ENCODE measurements at regions not wholly inside any gene's neighbourhood (a gene's known extent, or its start where the extent isn't known, plus 50 kb on each side); places are given as distances from the start of the nearest gene placed in this dataset.
"Not testable (repeated sequence)": the region's sequence is repeated elsewhere in the genome, so short reads cannot be mapped to it uniquely, and the experiment has no call there.

DNA sequence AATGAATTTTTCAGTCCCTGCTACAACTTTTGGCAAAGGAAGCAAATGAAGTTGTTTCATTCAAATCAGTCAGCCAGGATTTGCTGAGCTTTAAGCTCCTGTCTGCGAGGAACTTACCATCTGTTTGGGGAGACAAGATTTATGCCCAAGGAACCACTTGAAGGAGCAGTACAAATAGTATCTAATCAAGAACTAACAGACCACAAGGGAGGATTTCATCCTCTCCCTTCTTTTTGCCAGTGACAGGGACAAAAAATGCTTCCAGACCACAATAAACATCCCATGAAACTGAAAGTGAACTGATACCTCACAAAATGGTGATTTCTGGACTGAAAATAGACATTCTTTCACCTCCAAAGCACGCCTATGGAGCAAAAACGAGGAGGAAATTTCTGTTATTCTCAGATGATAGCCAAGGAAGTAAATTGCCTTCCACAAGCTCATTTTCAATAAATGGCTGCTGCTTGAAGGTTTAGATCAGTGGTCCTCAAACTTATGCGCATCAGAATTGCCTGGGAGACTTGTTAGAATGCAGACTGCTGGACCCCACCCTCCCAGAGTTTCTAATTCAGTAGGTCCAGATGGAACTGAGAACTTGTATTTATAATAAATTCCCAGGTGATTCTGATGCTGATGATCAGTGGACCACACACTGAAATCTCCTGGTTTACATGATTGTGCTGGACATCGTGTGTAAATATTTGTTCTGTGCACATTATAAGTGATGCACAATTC lies 202.4 kb upstream of the GADL1 start:
- no peak for DNase-seq (ENCODE audit: low read depth, low spot score)

DNA sequence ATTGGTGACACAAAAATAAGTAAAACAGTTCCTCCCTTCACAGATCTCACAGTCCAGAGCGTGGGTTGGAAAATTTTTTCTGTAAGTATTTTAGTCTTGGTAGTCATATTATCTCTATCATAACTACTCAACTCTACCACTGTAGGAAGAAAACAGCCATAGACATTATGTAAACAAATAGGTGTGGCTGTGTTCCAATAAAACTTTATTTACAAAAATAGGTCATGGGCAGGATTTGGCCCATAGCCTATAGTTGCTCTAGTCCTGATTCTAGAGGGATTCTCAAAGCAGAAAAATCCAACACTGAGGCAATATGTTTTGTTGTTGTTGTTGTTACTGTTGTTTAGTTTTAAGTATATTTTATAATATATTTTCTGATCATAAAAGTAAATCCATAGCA lies 206.1 kb upstream of the GADL1 start:
- DNase-seq (ENCODE audit: low read depth, low spot score), result no peak

DNA sequence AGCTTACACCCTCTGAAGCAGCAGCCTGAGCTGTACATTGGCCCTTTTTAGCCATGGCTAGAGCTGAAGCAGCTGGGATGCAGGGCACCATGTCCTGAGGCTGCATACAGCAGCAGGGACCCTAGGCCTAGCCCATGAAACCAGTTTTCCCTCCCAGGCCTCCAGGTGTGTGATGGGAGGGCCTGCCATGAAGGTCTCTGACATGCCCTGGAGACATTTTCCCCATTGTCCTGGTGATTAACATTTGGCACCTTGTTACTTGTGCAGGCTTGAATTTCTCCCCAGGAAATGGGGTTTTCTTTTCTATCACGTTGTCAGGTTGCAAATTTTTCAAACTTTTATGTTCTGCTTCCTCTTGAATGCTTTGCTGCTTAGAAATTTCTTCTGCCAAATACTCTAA lies 206.8 kb upstream of the GADL1 start:
- DNase-seq (ENCODE audit: low read depth, low spot score), result not testable (repeated sequence)

DNA sequence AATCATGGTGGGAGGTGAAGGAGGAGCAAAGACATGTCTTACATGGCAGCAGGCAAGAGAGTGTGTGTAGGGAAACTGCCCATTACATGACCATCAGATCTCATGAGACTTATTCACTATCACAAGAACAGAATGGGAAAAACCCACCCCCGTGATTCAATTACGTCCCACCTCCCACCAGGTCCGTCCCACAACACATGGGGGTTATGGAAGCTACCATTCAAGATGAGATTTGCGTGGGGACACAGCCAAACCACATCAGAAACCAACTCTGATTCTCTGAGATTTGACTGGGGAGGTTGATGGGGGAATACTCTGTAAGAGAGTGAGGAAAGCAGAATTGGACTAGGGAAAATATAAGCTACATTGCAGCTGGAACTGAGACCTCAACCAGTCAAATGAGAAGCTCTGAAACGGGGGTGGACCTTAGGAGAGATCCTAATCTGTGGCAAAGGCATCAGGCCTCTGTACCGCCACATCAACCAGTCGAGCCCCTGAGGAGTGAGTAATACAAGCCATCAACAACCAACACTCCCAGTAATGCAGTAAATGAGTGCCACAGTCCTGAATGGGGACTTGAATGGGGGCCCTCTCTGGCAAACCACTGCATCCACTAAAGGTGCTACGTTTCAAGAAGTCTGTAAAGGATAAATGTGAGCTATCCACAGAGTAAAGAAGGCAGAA lies 207.9 kb upstream of the GADL1 start:
- DNase-seq (ENCODE audit: low read depth, low spot score), result no peak

DNA sequence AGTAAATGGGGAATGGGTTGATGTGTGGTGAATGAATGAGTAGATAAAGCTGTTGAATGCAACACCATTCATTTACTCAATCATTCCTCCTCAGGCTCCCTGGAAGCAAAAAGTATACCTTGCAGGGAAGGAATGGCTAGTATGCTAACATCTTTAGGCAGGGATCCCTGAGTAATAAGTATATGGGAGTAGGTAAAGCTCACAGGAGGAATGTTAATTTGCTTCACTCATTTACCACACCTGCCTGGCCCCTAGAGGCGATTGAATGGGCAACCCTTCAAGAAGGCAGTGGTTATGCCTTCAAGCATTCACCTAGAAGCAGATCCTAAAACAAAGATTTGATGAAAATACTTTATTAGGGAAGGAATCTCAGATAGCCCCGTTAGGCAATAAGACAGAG lies 208.7 kb upstream of the GADL1 start:
- no peak for DNase-seq (ENCODE audit: low read depth, low spot score)

DNA sequence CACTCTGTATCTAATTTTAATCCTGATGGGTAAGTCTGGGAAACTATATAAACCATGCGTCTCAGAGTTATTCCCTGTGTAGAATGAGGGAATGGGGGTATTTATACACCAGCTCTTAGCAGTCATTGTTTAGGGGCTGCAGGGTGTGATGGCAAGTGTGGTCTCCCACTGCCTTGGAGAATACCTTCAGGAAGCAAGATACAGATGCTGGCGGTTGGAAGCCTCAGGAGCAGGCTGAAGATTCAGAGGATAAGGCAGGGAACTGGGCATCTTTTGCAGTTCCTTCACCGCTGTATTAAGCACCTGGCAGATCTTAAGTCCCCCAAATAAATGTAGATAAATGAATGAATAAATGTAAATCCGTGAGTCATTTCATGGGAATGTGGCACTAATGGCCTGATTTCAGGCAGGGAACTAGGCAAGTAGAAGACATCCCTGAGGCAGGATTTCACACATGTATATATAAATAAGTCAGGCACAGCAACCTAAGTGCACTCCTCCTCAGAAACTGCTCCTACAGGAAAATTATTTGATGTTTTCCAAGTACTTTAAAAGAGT lies 209.2 kb upstream of the GADL1 start:
- no peak for DNase-seq (ENCODE audit: low read depth, low spot score)

DNA sequence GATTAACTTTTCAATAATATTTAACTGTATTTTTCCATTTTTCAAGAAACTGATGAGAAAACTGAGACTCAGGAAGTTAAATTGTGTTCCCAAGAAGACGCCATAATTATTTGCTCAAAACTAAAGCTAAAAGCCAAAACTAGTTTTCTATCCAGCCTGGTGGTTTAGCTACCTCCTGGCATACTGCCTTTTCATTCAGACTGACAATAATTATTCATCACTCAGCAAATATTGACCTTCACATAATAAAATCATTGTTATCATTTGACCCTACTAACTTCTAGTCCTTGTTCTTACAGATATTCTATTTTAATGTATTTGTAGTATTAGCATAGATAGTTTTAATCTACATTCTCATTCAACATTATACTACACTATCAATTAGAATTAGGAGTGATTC lies 210.6 kb upstream of the GADL1 start:
- DNase-seq (ENCODE audit: low read depth, low spot score), result no peak

DNA sequence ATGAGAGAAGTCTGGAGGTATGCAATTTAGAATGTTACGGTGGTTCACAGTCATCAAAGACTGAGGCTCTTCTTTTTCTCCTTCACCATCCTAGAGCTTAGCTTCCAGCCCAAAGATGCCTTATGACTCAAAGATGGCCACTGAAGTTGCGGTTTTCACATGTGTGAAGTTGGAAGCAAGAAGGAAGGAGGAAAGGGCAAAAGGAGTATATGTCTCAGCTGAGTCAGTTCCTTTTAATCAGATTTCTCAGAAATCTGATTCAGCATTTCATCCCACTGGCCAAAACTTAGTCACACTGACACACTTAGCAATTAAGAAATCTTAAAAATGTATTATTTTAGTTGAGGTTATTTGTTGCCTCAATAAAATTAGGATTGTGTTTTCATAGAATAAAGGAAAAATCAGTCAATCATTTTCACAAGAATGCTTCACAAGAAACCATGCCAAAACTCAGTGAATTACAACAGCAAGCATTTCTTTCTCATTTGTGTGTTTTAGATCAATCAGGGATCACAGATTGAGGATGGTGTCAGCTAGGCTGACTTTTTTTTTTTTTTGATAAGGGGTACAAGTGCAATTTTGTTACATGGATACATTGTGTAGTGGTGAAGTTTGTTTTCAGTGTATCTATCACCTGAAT lies 211.1 kb upstream of the GADL1 start:
- no peak for DNase-seq (ENCODE audit: low read depth, low spot score)

DNA sequence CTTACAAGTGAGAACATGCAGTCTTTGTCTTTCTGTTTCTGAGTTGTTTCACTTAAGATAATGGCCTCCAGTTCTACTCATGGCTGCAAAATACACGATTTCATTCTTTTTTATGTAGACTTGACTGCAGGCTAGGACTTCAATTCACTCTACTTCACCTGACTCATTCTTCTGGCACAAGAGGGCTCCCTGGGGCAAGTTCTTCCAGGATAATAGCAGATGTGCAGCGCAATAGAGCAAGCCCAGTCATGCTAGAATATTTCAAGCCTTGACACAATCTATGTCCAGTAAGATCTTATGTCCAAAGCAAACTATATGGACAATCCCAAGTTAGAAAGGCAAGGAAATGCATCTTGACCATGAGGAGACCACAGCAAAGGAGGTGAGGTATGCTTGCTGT lies 211.7 kb upstream of the GADL1 start:
- no peak for DNase-seq (ENCODE audit: low read depth, low spot score)

DNA sequence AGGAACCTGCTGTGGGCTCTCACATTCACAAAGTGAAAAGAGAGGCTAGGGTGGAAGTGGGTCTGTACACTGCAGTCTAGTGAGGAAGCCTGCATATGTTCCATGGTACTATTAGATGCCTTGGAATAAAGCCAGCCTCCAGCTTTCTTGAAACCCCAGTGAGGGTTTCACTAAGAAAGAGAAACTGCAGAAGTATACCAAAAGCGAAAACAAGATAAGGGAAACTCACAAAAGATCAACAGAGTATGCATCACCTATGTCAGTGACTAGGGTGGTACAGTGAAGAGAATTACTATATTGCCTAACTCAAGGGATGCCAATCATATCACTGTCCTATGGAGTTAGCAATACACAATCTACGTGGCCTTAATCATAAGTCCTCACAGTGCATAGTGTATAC lies 212.5 kb upstream of the GADL1 start:
- DNase-seq (ENCODE audit: low read depth, low spot score), result no peak

DNA sequence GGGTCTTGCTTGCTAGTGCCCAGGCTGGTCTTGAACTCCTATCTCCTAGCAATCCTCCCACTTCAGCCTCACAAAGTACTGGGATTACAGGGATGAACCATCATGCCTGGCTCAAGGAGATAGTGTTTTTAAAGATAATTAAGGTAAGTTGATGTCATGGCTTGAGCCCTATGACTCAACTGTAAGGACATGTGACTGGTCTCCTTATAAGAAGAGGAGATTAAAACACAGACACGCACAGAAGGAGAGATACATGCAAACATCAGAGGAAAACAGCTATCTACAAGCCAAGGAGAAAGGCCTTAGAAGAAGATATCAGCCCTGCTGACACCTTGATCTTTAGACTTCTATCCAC lies 220.4 kb upstream of the GADL1 start:
- no peak for DNase-seq (ENCODE audit: low read depth, low spot score)

DNA sequence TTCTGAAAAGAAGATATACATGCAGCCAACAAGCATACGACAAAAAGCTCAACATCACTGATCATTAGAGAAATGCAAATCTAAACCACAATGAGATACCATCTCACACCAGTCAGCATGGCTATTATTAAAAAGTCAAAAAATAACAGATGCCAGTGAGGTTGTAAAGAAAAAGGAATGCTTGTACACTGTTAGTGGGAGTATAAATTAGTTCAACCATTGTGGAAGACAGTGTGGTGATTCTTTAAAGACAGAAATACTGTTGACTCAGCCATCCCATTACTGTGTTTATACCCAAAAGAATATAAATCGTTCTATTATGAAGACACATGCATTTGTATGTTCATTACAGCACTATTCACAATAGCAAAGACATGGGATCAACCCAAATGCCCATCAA lies 221.1 kb upstream of the GADL1 start:
- not testable (repeated sequence) for DNase-seq (ENCODE audit: low read depth, low spot score)

DNA sequence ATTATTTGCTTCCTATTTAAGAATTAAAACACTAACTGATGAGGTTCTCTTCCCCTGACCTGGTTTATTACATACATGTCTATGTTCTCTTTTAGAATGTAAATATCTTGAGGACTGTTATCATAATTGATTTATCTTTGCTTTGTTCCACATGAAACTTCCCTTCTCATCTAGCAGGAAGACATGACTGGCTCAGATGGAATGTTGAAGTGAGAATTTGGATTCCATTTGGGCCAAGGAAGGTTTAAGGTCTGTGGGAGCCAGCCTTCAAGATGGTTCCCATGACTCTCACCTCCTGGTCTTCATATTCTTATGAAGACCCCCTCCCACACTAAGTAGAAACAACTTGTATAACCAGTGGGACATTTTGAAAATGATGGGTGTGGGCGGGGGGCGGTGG lies 222.2 kb upstream of the GADL1 start:
- DNase-seq (ENCODE audit: low read depth, low spot score), result no peak

DNA sequence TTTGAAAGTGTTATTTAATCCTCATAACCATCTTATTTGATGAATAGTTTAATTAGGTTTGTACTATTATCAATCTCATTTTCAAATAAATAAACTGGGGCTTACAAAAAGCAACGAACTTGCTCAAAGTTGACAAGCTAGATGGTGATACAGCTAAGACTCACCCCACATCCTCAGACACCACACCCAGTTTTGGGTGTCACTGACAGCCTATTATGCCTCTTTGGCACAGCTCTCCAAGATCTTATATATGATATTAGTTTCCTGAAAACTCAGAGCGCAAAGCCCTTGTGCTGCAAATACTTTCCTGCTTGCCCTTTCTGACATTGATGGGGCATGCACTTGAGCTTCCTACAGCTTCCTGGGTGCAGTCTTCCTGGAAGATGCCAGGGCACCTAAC lies 223.4 kb upstream of the GADL1 start:
- no peak for DNase-seq (ENCODE audit: low read depth, low spot score)

DNA sequence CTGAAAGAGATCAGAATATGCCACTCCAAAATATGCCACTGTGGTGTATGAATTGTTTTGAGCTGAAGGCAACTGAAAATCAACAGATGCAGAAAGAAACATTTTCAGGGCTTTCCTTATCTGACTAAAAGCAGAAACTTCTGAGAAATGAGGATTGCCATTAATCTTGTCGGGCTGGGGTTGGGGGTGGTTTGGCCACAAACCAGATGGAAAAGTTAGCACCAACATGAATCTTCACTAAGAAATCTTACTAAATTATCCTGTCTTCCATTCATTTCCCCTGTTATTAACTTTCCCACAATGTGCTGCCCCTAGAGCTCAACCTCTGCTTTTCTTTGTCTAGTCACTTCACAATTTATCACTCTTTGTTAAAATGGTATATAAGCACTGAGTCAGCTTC lies 229.9 kb upstream of the GADL1 start:
- no peak for DNase-seq (ENCODE audit: low read depth, low spot score)

DNA sequence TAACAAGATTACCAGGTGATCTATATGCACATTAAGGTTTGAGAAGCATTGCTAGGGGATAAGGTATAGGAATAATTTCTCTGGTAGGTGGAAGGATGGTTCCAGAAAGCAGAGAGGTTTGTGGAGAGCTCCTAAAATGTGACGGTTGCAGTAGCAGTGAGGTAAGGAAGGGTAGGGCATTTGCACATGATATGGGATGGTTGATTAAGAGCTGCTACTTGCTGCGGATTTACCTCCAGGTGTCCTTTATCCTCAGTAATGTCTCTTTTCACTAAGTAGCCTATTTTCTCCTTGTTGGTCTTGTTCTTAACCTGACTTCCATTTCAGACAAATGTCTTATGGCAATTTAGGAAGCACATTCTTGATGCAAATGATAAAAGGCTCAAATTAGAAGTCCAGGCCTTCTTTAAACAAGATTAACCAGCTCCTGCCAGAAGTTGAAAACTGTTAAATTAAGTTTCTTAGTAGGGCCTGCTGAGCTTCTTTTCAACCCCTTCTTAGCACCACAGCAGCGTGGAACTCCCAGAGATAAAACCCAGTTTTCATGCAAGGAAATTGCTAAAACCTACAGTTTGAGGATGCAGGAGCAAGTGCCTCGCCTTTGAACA lies 231.1 kb upstream of the GADL1 start:
- no peak for DNase-seq (ENCODE audit: low read depth, low spot score)

DNA sequence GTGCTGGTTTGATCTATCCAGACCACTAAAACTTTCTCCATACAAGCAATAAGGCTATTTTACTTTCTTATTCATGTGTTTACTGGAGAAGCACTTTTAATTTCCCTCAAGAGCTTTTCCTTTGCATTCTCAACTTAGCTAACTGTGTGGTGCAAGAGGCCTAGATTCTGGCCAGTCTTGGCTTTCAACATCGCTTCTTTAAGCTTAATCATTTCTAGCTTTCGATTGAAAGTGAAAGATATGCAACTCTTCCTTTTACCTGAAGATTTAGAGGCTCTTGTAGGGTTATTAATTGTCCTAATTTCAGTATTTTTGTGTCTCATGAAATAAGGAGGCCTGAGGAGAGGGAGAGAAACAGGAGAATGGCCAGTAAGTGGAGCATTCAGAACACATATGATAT lies 234.8 kb upstream of the GADL1 start:
- DNase-seq (ENCODE audit: low read depth, low spot score), result no peak

DNA sequence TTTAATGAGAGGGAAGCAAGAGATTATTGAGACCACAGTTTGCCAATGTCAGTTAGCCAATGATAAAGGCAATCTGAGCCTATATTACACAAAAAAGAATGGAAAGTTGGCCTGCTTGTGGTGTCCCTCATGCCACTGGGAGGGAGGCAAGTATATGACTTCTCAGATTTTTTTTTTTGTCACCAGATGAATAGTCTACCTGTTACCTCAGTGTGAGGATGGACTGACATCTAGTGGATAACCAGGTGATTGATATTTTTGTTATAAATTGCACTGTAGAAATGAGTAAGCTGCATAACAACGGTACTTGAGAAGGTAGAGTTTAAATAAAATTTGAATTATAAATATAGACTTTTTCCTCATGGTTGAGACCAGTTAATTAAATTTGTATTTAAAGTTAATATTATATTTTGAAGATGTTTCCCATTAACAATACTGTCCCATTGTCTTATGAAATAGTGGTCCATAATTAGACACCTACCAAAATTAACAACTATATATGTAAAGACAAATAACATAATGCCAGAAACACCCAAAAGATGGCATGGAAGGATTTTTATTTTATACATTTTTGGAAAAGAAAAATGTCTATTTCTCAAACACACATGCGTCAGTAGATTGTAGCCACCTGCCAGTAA lies 237.8 kb upstream of the GADL1 start:
- no peak for DNase-seq (ENCODE audit: low read depth, low spot score)

DNA sequence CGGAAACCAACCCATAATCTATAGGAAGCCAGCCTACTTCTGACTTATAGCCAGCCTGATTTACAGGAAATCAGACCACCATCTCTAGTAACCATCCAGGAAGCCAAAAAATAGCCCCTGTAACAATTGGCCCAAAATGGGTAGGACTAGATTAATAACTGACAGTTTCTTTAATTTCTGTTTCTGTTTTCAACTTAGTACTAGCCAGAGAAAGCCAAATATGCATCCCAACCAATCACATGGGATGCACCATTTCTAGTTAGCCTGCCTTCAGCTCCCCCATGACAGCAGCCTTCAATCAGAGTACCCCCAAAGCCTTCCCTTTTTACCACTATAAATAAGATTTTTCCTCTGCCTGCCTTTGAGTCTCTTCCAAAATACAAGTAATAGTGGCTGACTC lies 239.1 kb upstream of the GADL1 start:
- DNase-seq (ENCODE audit: low read depth, low spot score), result no peak

DNA sequence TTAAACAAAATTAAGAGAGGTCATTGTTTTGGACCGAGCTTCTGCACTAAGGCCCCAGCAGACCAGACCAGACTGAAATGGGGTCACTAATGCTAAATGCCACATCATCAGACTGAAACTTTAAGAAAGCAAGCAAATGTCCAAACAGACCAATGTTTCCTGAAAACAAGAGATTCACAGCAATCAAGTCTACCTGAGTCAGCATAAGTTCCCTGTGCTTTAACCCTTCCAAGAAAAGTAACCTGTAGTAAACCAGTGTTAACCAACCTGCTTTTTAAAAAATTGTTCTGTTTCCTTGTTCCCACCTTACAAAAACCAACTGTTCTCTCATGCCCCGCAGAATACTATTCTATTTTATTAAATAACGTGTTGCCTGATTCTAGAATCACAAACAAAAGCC lies 241.1 kb upstream of the GADL1 start:
- no peak for DNase-seq (ENCODE audit: low read depth, low spot score)

DNA sequence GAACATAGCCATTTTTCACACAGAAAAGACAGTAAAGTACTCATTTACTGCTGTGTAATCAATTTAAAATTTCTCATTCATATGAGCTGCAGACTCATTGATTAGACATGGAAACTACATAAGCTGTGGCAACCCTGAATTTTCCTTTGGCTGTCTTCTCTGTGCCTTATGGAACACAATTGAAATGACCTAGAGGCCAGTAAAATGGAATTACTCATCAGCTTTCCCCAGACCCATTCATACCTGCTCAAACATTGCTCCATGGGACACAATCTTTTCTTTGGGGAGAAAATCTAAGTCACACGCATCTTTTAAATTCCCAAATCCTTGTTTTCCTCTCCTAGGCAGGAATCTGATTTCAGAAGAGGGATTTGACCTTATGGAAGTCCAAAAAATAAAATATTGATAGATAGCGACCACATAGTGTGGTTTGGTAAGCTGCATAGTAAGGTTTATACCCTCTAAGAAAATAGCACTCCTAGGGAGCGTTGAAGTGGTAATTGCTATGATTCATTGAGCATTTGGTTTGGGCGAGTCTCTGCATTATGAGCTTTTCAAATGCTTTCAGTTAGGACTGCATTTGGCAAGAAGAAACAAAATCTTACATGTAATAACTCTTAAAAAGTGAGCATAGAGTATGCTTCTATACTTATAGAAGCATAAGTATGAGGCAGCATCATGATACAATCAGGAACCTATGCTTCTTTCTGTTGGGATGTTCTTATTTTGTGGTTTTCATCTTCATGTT lies 243.4 kb upstream of the GADL1 start:
- DNase-seq (ENCODE audit: low read depth, low spot score), result no peak

Measured in activated naive CD8-positive, alpha-beta T cell treated with anti-CD3 and anti-CD28 coated beads, Interleukin-2, amount 50 U/mL, for 16 hours (primary cell).